Gastroesophageal sphincter (tissue), 3 donors: ENCODE measurements at regions not wholly inside any gene's neighbourhood (a gene's known extent, or its start where the extent isn't known, plus 50 kb on each side); places are given as distances from the start of the nearest gene placed in this dataset.

ENCODE experiments used
- POLR2AphosphoS5 ChIP-seq: sonication (generic); formaldehyde crosslinking; IDR thresholded peaks from one replicate; pipeline ENCODE4 v1.6.1; 2017; ENCODE audit warnings: antibody characterized with exemption
- TF ChIP-seq, protein P1 (sequence below), 4 experiments: fragments of 200-600 bp in 2 of 4; fragments of 450-650 bp in 2 of 4; sonication (generic) in 1 of 4; IDR thresholded peaks; one replicate each; pipeline ENCODE4 v1.5.1; 2017 to 2019; ENCODE audit warnings: antibody characterized with exemption in 4 of 4, mild to moderate bottlenecking in 2 of 4, moderate library complexity in 2 of 4

DNA sequence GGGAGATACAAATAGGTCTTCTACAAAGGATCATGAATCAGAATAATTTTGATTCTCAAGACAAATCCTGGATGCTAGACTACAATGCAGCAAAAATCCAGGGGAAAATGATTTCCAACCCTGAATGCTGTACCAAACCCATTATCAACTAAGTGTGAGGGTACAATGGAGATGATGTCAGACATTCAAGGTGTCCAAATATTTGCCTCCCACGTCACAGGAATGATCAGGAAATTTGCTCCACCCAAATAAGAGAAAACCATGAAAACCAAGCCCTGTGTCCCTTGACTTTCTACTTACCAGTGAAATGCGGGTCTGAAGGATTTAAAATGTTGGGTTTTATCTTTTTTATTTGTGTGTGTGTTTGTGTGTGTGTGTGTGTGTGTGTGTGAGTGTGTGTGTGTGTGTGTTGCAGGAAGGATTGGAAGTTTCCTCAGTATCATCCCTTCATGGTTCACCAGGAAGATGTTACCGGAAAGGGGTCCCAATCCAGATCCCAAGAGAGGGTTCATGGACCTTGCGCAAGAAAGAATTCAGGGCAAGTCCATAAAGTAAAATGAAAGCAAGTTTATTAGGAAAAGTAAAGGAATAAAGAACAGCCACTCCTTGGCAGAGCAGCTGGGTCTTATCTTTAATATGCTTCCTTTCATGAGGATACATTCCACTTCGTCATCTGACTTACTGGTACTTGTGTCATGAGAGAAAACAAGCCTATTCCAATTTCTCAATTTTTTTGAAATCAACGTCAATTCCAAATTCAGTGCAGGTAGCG, 61.1 kb upstream of the ID2 start:
- no peak for TF ChIP-seq POLR2AphosphoS5
- TF ChIP-seq, protein P1, sequence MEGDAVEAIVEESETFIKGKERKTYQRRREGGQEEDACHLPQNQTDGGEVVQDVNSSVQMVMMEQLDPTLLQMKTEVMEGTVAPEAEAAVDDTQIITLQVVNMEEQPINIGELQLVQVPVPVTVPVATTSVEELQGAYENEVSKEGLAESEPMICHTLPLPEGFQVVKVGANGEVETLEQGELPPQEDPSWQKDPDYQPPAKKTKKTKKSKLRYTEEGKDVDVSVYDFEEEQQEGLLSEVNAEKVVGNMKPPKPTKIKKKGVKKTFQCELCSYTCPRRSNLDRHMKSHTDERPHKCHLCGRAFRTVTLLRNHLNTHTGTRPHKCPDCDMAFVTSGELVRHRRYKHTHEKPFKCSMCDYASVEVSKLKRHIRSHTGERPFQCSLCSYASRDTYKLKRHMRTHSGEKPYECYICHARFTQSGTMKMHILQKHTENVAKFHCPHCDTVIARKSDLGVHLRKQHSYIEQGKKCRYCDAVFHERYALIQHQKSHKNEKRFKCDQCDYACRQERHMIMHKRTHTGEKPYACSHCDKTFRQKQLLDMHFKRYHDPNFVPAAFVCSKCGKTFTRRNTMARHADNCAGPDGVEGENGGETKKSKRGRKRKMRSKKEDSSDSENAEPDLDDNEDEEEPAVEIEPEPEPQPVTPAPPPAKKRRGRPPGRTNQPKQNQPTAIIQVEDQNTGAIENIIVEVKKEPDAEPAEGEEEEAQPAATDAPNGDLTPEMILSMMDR (IDR thresholded peaks at IDR 0.05) = no peak
